Psoas muscle (tissue), 7 donors: ENCODE measurements at regions not wholly inside any gene's neighbourhood (a gene's known extent, or its start where the extent isn't known, plus 50 kb on each side); places are given as distances from the start of the nearest gene placed in this dataset.

Experiments
- ATAC-seq, 4 donors: fragments of 200-7000 bp; cut with Tn5 transposase; one replicate each; pipeline ENCODE4 v1.9.1; 2020; ENCODE audit warnings: moderate library complexity in 3 of 4, mild to moderate bottlenecking in 2 of 4
- DNase-seq, 2 donors: peaks; one replicate each; pipeline ENCODE4 v3.0.0-alpha.2; 2020
- H3K27ac ChIP-seq: fragments of 200-600 bp; one replicate; pipeline ENCODE4 v1.8.0; 2022
- H3K27me3 ChIP-seq, 3 donors: fragments of 200-600 bp in 1 of 3; one replicate each; pipeline versions ENCODE4 v1.6.1 to v1.8.0; 2013 to 2022; ENCODE audit warnings: low read length in 2 of 3, mild to moderate bottlenecking in 2 of 3, moderate library complexity in 1 of 3; ENCODE audit not compliant: insufficient read depth in 3 of 3
- H3K36me3 ChIP-seq, 2 donors: fragments of 200-600 bp in 1 of 2; one replicate each; pipeline versions ENCODE4 v1.6.1 to v1.8.0; 2013 to 2022; ENCODE audit warnings: low read depth in 1 of 2, mild to moderate bottlenecking in 1 of 2, moderate library complexity in 1 of 2; ENCODE audit not compliant: insufficient read depth in 1 of 2
- H3K4me1 ChIP-seq: fragments of 200-600 bp; one replicate; pipeline ENCODE4 v1.8.0; 2022
- H3K4me3 ChIP-seq: fragments of 200-600 bp; one replicate; pipeline ENCODE4 v1.8.0; 2022; ENCODE audit warnings: mild to moderate bottlenecking
- H3K9me3 ChIP-seq: fragments of 200-600 bp; one replicate; pipeline ENCODE4 v1.8.0; 2022
- WGBS, 3 donors: extraction: QIAGEN DNeasy Blood & Tissue Kit; methylation state at CpG; one replicate each; pipeline versions ENCODE4 v1.1.6 to v1.1.7; 2013; 5-methylcytosine and 5-hydroxymethylcytosine counted together
- intact Hi-C, 2 donors: fragments of 100-400 bp; cut with DNase I; formaldehyde crosslinking; loops; one replicate each; pipeline versions ENCODE4 v1.11.0 to v1.14.2; 2022
- TF ChIP-seq, protein P1 (sequence below): fragments of 200-600 bp; IDR thresholded peaks from one replicate; pipeline ENCODE4 v1.8.0; 2022; ENCODE audit warnings: antibody characterized with exemption
- donor health status: healthy with polysubstance abuse.
- donor health status: DM: no; HTN: no; CAD: no; lungs with moderate emphysema.
- donor health status: Bipolar disorder and iron deficiency.
- donor health status: healthy.
- donor health status: DM: yes; HTN: yes; CAD: no.
- donor health status: DM: no; HTN: no; CAD: no.
- donor health status: DM: yes; HTN: yes; CAD: no.

DNA sequence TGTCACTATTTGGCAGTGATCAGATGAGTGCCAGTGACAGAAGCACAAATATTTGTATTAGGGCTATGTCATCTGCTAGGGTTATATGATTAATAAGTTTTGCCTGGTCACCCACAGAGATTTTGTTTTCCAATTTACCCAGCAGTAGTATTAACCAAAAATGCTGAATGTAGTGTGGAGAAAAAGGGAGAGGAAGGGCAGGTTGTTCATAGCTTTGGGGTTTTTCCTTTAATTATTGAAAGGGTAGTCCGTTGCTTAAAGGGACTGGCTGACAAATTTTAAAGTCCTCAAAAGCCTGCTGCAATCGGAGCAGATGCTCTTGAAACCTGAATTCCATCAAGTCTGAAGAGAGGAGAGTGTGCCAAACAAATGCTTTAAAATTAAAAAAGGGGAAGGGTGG is 237.9 kb upstream of the CCDC196 start:
- no peak overlapping the region for H3K4me3 ChIP-seq
- no peaks in the 10 kb centered on the region for H3K27me3 ChIP-seq
- 28 to 36% (median 29%) methylated on average over 2 of the region's 2 CpGs for WGBS, 3 donors
- TF ChIP-seq, protein P1, sequence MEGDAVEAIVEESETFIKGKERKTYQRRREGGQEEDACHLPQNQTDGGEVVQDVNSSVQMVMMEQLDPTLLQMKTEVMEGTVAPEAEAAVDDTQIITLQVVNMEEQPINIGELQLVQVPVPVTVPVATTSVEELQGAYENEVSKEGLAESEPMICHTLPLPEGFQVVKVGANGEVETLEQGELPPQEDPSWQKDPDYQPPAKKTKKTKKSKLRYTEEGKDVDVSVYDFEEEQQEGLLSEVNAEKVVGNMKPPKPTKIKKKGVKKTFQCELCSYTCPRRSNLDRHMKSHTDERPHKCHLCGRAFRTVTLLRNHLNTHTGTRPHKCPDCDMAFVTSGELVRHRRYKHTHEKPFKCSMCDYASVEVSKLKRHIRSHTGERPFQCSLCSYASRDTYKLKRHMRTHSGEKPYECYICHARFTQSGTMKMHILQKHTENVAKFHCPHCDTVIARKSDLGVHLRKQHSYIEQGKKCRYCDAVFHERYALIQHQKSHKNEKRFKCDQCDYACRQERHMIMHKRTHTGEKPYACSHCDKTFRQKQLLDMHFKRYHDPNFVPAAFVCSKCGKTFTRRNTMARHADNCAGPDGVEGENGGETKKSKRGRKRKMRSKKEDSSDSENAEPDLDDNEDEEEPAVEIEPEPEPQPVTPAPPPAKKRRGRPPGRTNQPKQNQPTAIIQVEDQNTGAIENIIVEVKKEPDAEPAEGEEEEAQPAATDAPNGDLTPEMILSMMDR: no peak
- no peak overlapping the region for H3K27ac ChIP-seq
- intact Hi-C loops: no loop called here
- H3K36me3 ChIP-seq: no peaks in the 10 kb centered on the region
- ATAC-seq (no peak), DNase-seq (no peak)
- no peaks in the 10 kb centered on the region for H3K4me1 ChIP-seq
- H3K9me3 ChIP-seq: no peaks in the 10 kb centered on the region

DNA sequence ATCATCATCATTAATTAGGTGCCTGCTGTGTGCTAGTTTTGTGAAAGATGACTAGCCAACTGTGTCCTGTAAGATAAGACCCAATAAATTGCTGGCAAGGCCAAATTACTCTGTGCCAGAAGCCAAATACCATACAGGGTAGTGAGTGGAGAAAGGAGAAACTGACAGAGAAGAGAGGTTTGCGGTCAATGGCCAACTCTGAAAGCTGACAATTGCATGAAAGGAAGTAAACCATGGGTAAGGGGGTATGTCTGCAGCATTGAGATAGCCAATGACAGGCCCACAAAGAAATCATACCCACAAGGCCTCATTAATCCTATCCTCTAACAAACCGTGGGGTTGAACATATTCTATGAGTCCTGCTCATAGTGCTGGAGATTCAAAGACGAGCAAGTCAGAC is 236.6 kb upstream of the CCDC196 start:
- 57 to 64% (median 63%) methylated on average over 3 of the region's 3 CpGs for WGBS, 3 donors
- Histone ChIP-seq H3K4me3 (no peak overlapping the region), H3K36me3 (no peaks in the 10 kb centered on the region), H3K9me3 (no peaks in the 10 kb centered on the region), H3K4me1 (no peaks in the 10 kb centered on the region), H3K27ac (no peak overlapping the region), H3K27me3 (no peaks in the 10 kb centered on the region)
- ATAC-seq (no peak), DNase-seq (no peak)
- intact Hi-C loops: no loop called here
- TF ChIP-seq, protein P1: no peak

DNA sequence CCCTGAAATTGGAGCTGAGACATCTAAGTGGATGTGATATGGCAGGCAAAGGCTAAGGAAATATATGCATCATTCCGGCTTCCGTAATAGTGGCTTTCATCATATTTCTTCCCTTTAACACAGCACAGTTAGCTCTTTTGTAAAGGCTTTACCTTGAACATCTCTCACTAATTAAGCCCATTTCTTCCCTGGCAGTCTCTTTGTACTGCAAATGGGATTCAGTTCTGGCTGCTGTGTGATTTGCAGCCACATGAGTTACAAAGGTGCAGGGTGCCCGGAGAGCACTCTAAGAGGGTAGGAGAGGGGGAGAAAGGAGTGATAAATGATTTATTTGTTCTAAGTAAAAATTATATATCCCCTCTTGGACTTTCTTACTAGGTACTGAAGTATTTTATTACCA is 232.1 kb upstream of the CCDC196 start:
- Histone ChIP-seq H3K9me3 (no peaks in the 10 kb centered on the region), H3K27ac (no peak overlapping the region), H3K27me3 (no peaks in the 10 kb centered on the region), H3K4me3 (no peak overlapping the region), H3K4me1 (no peaks in the 10 kb centered on the region), H3K36me3 (no peaks in the 10 kb centered on the region)
- intact Hi-C loops: no loop called here
- 43 to 64% (median 46%) methylated on average over 3 of the region's 3 CpGs for whole genome bisulfite sequencing, 3 donors
- DNase-seq (no peak), ATAC-seq (no peak)
- TF ChIP-seq, protein P1: no peak

DNA sequence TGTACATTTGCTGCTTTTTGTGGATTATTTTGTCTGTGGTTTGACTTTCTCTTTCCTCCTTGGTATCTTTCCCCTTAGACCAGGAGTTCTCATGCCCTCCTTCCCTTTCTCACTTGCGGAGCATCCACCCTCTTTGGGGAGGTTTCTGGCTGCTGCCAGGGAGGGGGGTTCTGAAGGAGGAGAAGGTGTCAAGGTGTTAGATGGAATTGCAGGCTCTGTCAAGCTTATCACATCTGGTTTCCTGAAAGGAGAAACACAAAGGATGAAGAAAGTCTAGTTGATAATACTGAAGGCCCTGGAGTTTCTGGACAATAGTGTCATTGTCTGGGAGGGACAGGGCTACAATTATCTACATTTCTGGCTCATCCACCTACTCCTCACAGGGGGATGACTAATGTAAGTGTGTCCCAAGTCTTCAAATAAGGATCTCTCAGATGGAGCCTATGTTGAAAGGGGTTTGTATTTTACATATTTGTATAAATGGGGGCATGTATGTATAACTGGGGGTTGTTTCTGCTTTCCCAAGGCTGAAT is 217.3 kb upstream of the CCDC196 start:
- DNase-seq (no peak), ATAC-seq (no peak)
- 78 to 92% (median 88%) methylated on average over 1 of the region's 1 CpG for WGBS, 3 donors
- intact Hi-C loops: no loop called here
- Histone ChIP-seq H3K9me3 (no peaks in the 10 kb centered on the region), H3K4me3 (no peak overlapping the region), H3K27me3 (no peaks in the 10 kb centered on the region), H3K27ac (no peak overlapping the region), H3K4me1 (no peaks in the 10 kb centered on the region), H3K36me3 (no peaks in the 10 kb centered on the region)
- TF ChIP-seq, protein P1: no peak

DNA sequence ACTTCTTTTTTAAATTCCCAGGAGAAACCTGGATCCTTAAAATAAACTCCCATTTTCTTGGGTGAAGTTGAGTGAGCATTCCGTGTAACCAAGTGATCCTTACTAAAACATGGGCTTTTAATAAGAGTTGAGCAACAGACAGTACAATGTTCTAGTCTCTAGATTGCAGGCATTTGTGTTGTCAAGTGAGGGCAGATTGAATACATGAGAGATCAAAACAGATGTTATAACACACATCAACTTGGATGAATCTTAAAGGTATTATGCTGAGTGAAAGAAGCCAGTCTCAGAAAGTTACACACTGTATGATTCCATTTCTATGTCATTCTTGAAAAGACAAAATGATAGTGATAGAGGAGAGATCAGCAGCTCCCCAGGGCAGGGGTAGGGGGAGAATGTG is 213.9 kb upstream of the CCDC196 start:
- no peaks in the 10 kb centered on the region for H3K9me3 ChIP-seq
- 75 to 87% (median 84%) methylated on average over 1 of the region's 1 CpG for WGBS, 3 donors
- TF ChIP-seq, protein P1: no peak

More for the DNA sequence above, 213.9 kb upstream of the CCDC196 start:
- H3K27me3 ChIP-seq: no peaks in the 10 kb centered on the region
- ATAC-seq (no peak), DNase-seq (no peak)
- no peaks in the 10 kb centered on the region for H3K36me3 ChIP-seq
- H3K4me3 ChIP-seq: no peak overlapping the region
- H3K4me1 ChIP-seq: no peaks in the 10 kb centered on the region
- H3K27ac ChIP-seq: no peak overlapping the region
- intact Hi-C loops: no loop called here
